ENCODE measurements at regions not wholly inside any gene's neighbourhood (a gene's known extent, or its start where the extent isn't known, plus 50 kb on each side); places are given as distances from the start of the nearest gene placed in this dataset.

DNA sequence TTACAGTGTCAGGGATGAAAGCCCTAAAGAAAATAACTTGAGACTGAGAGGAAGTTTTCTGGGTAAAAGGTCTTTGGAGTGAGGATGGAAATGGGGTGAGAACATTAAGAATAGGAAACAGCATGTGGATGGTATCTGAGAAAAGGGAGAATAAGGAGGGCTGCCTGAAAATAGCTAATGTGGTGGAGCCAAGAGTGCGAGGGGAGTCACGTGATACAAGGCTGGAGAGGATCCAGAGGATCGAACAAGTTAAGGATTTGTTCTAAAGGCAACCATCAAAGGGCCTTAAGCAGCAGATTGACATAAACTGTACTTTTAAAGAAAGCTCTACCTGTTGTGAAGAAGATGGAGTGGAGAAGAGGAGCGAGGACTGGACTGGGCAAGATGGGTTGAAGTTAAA lies 347.4 kb upstream of the AGA start:
- TF ChIP-seq, protein P1, sequence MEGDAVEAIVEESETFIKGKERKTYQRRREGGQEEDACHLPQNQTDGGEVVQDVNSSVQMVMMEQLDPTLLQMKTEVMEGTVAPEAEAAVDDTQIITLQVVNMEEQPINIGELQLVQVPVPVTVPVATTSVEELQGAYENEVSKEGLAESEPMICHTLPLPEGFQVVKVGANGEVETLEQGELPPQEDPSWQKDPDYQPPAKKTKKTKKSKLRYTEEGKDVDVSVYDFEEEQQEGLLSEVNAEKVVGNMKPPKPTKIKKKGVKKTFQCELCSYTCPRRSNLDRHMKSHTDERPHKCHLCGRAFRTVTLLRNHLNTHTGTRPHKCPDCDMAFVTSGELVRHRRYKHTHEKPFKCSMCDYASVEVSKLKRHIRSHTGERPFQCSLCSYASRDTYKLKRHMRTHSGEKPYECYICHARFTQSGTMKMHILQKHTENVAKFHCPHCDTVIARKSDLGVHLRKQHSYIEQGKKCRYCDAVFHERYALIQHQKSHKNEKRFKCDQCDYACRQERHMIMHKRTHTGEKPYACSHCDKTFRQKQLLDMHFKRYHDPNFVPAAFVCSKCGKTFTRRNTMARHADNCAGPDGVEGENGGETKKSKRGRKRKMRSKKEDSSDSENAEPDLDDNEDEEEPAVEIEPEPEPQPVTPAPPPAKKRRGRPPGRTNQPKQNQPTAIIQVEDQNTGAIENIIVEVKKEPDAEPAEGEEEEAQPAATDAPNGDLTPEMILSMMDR (IDR thresholded peaks at IDR 0.05; ENCODE audit: control insufficient read depth, insufficient read depth, low read depth, low read length, missing control alignments) = no peak
- no peak for DNase-seq (ENCODE audit: low read depth)
- H3K4me3 ChIP-seq (ENCODE audit: control insufficient read depth, low read depth, low read length) = no peak overlapping the region

DNA sequence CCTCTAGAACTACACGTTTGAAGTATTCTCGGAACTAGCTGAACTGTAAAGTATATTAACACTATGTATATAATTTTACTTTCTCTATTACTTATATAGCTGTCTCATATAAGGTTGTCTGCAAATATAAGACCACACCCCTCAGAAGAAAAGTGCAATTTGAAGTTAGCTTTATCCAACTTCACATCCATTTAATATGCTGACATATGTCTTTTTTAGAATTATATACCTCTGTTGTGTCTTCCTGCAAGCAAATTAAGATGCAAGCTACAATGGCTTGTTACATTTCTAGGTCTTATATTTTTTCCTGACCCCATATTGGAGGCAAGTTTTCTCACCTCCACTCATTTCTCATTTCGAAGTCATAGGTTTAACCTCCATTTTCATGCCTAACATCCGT lies 349.0 kb upstream of the AGA start:
- H3K4me3 ChIP-seq (ENCODE audit: control insufficient read depth, low read depth, low read length) = no peak overlapping the region
- no peak for DNase-seq (ENCODE audit: low read depth)
- TF ChIP-seq, protein P1 (IDR thresholded peaks at IDR 0.05; ENCODE audit: control insufficient read depth, insufficient read depth, low read depth, low read length, missing control alignments) = no peak

DNA sequence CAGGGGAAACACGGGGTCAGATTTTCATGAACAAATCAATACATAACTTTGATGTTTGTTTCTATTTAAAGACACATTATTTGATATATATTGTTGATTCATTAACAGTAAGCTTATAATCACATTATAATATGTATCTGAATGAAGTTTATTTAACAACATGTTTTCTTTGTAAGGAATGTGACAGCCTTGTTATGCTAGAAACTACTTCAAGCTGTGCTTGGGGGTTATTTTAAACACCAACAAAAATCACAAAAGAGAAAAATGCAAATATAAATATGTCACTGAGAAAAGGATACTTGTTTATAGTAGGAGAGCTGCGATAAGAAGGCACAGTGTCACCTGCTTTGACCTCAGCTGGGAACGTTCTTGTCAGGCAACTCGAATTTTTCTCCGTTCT lies 354.6 kb upstream of the AGA start:
- no peak overlapping the region for H3K4me3 ChIP-seq (ENCODE audit: control insufficient read depth, low read depth, low read length)
- TF ChIP-seq, protein P1 (IDR thresholded peaks at IDR 0.05; ENCODE audit: control insufficient read depth, insufficient read depth, low read depth, low read length, missing control alignments) = no peak
- DNase-seq (ENCODE audit: low read depth) = no peak

DNA sequence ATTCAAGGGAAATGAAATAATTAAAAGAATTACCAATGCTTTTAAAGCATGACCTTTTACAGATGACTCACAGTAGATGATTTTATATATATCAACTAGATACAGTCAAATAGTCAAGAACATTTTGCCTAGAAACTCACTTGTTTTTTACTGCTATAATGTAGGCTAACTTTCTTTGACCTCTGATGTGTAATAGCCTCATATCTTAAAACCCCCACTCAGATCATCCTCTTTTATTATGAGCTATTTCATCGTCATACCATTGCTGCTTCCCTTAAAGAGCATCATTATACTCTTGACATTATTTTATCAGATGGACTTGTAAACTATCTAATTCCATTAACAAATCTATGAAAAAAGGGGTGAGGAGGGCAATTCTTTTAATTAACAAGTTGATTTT lies 355.9 kb upstream of the AGA start:
- no peak overlapping the region for H3K4me3 ChIP-seq (ENCODE audit: control insufficient read depth, low read depth, low read length)
- TF ChIP-seq, protein P1 (IDR thresholded peaks at IDR 0.05; ENCODE audit: control insufficient read depth, insufficient read depth, low read depth, low read length, missing control alignments) = no peak
- no peak for DNase-seq (ENCODE audit: low read depth)

DNA sequence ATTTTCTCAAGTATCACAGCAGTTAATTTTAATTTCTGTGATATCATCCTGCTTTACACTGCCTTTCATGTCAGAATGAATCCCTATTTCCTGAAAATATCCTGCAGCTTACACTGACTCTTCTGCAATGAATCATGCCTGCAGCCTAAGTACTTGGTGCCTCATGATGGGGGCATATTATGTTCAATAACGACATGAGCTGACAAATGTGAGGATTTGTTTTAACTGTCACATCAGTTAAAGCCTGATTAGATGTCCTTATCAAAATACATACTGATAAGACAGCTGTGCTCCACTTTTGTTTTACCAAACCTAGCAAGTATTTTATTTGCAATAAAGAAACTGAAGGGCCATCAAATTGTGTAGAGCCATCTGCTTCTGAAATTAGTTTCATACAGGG lies 359.9 kb upstream of the AGA start:
- no peak for DNase-seq (ENCODE audit: low read depth)
- TF ChIP-seq, protein P1 (IDR thresholded peaks at IDR 0.05; ENCODE audit: control insufficient read depth, insufficient read depth, low read depth, low read length, missing control alignments) = no peak

DNA sequence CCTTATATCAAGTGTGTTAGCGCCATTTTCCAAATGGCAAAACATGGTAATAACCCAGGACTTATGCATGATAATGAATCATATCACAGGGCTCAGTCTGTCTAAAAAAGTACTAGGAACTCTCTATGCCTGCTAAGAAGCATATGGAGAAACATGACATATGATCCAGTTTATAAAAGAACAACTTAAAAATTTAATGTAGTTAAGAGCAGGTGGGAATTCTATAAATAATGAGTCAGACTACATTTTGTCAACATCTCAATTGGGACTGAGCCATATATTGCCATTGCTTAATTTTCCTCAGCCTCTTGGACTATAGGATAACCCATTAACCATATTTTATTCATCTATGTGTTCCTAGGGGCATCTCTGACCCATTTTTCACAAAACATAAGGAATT lies 360.4 kb upstream of the AGA start:
- DNase-seq (ENCODE audit: low read depth) = no peak
- TF ChIP-seq, protein P1 (IDR thresholded peaks at IDR 0.05; ENCODE audit: control insufficient read depth, insufficient read depth, low read depth, low read length, missing control alignments) = no peak
- no peak overlapping the region for H3K4me3 ChIP-seq (ENCODE audit: control insufficient read depth, low read depth, low read length)

More for the DNA sequence above, 359.9 kb upstream of the AGA start:
- no peak overlapping the region for H3K4me3 ChIP-seq (ENCODE audit: control insufficient read depth, low read depth, low read length)

DNA sequence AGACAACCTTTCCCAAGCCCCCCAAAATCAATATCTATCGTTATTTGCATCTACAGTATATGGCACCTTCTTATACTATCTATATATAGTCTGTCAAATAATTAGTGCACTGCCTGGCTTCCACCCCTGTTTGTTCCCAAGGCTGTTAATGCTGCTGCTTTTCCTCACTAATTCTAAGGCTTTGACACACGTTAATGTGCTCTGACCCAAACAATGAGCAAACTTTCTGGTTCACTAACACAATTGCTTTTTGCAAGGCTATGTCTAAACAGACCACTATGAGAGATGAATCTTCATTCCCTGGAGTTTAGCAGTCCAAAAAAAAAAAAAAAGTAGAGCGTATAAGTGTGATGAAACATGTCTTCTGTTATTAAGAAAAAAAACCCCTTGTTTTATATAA lies 360.9 kb upstream of the AGA start:
- DNase-seq (ENCODE audit: low read depth) = no peak
- H3K4me3 ChIP-seq (ENCODE audit: control insufficient read depth, low read depth, low read length) = no peak overlapping the region
- TF ChIP-seq, protein P1 (IDR thresholded peaks at IDR 0.05; ENCODE audit: control insufficient read depth, insufficient read depth, low read depth, low read length, missing control alignments) = no peak

All from AG09309 (cell line).